ENCODE measurements at regions not wholly inside any gene's neighbourhood (a gene's known extent, or its start where the extent isn't known, plus 50 kb on each side); places are given as distances from the start of the nearest gene placed in this dataset.

GRCh38 chr21:35203093-35203977, 154.2 kb upstream of the RUNX1 start:
- Histone ChIP-seq H3K4me1 (ENCODE audit: control insufficient read depth, insufficient read depth, low read length) (peaks cover 12% of the 10 kb centered on the region), H3K27me3 (ENCODE audit: control insufficient read depth, insufficient read depth, low read length) (peaks cover 2% of the 10 kb centered on the region), H3K27ac (ENCODE audit: low read length) (no peak overlapping the region), H3K4me3 (ENCODE audit: low read length) (no peak overlapping the region), H3K36me3 (ENCODE audit: control insufficient read depth, insufficient read depth, low read length) (no peaks in the 10 kb centered on the region), H3K9me3 (ENCODE audit: control insufficient read depth, insufficient read depth, low read length) (no peaks in the 10 kb centered on the region)
- ATAC-seq: no peak
- WGBS (ENCODE audit: insufficient coverage): 88% methylated on average over 9 of the region's 11 CpGs
- no peaks in the 10 kb centered on the region for H3K9me3 Mint-ChIP-seq
- intact Hi-C loops (cut with micrococcal nuclease): no loop called here
- no peaks in the 10 kb centered on the region for H3K36me3 Mint-ChIP-seq
- no peak overlapping the region for H3K27ac Mint-ChIP-seq
- TF ChIP-seq CTCF (IDR thresholded peaks at IDR 0.05): no peak
- H3K4me3 Mint-ChIP-seq: no peak overlapping the region
- H3K27me3 Mint-ChIP-seq (ENCODE audit: low read depth in 2 of 2): peaks cover 7 to 8% of the 10 kb centered on the region in 2 donors
- no peak for DNase-seq
- peaks cover 9 to 23% of the 10 kb centered on the region in 2 donors for H3K4me1 Mint-ChIP-seq

GRCh38 chr21:35202431-35202830, 153.3 kb upstream of the RUNX1 start:
- intact Hi-C loops (cut with micrococcal nuclease): no loop called here
- DNase-seq (no peak), ATAC-seq (no peak)
- Mint-ChIP-seq H3K4me3 (no peak overlapping the region), H3K9me3 (no peaks in the 10 kb centered on the region), H3K27me3 (ENCODE audit: low read depth in 2 of 2) (peaks cover 8 to 11% of the 10 kb centered on the region in 2 donors), H3K4me1 (peaks cover 9 to 23% of the 10 kb centered on the region in 2 donors), H3K27ac (no peak overlapping the region), H3K36me3 (no peaks in the 10 kb centered on the region)
- H3K27me3 ChIP-seq (ENCODE audit: control insufficient read depth, insufficient read depth, low read length): peaks cover 2% of the 10 kb centered on the region
- no peak overlapping the region for H3K27ac ChIP-seq (ENCODE audit: low read length)
- H3K4me1 ChIP-seq (ENCODE audit: control insufficient read depth, insufficient read depth, low read length): peaks cover 12% of the 10 kb centered on the region
- H3K36me3 ChIP-seq (ENCODE audit: control insufficient read depth, insufficient read depth, low read length): no peaks in the 10 kb centered on the region
- no peak for TF ChIP-seq CTCF (IDR thresholded peaks at IDR 0.05)
- H3K9me3 ChIP-seq (ENCODE audit: control insufficient read depth, insufficient read depth, low read length): no peaks in the 10 kb centered on the region
- no peak overlapping the region for H3K4me3 ChIP-seq (ENCODE audit: low read length)

GRCh38 chr21:35201799-35202198, 152.7 kb upstream of the RUNX1 start:
- no peak for TF ChIP-seq CTCF (IDR thresholded peaks at IDR 0.05)
- no peaks in the 10 kb centered on the region for H3K36me3 ChIP-seq (ENCODE audit: control insufficient read depth, insufficient read depth, low read length)
- H3K27ac Mint-ChIP-seq: no peak overlapping the region
- H3K4me1 ChIP-seq (ENCODE audit: control insufficient read depth, insufficient read depth, low read length): peaks cover 12% of the 10 kb centered on the region
- H3K27me3 ChIP-seq (ENCODE audit: control insufficient read depth, insufficient read depth, low read length): peaks cover 2% of the 10 kb centered on the region
- H3K27me3 Mint-ChIP-seq (ENCODE audit: low read depth in 2 of 2): peaks cover 8 to 10% of the 10 kb centered on the region in 2 donors
- no peak overlapping the region for H3K4me3 Mint-ChIP-seq
- intact Hi-C loops (cut with micrococcal nuclease): no loop called here
- H3K36me3 Mint-ChIP-seq: no peaks in the 10 kb centered on the region
- peaks cover 9 to 21% of the 10 kb centered on the region in 2 donors for H3K4me1 Mint-ChIP-seq
- ATAC-seq (no peak), DNase-seq (no peak)
- no peaks in the 10 kb centered on the region for H3K9me3 ChIP-seq (ENCODE audit: control insufficient read depth, insufficient read depth, low read length)
- H3K4me3 ChIP-seq (ENCODE audit: low read length): no peak overlapping the region
- no peak overlapping the region for H3K27ac ChIP-seq (ENCODE audit: low read length)
- no peaks in the 10 kb centered on the region for H3K9me3 Mint-ChIP-seq

GRCh38 chr21:35201288-35201687, 152.2 kb upstream of the RUNX1 start:
- H3K4me1 Mint-ChIP-seq: peaks cover 9 to 17% of the 10 kb centered on the region in 2 donors
- H3K4me1 ChIP-seq (ENCODE audit: control insufficient read depth, insufficient read depth, low read length): peaks cover 10% of the 10 kb centered on the region
- 100% methylated on average over 2 of the region's 2 CpGs for WGBS (ENCODE audit: insufficient coverage)
- ATAC-seq (no peak), DNase-seq (no peak)
- no peaks in the 10 kb centered on the region for H3K36me3 ChIP-seq (ENCODE audit: control insufficient read depth, insufficient read depth, low read length)
- peaks cover 6 to 11% of the 10 kb centered on the region in 2 donors for H3K27me3 Mint-ChIP-seq (ENCODE audit: low read depth in 2 of 2)
- peaks cover 2% of the 10 kb centered on the region for H3K27me3 ChIP-seq (ENCODE audit: control insufficient read depth, insufficient read depth, low read length)
- no peak overlapping the region for H3K27ac Mint-ChIP-seq
- H3K9me3 ChIP-seq (ENCODE audit: control insufficient read depth, insufficient read depth, low read length): no peaks in the 10 kb centered on the region
- TF ChIP-seq CTCF (IDR thresholded peaks at IDR 0.05): no peak
- intact Hi-C loops (cut with micrococcal nuclease): no loop called here
- no peak overlapping the region for H3K4me3 Mint-ChIP-seq
- no peak overlapping the region for H3K27ac ChIP-seq (ENCODE audit: low read length)
- H3K9me3 Mint-ChIP-seq: no peaks in the 10 kb centered on the region
- no peak overlapping the region for H3K4me3 ChIP-seq (ENCODE audit: low read length)
- H3K36me3 Mint-ChIP-seq: no peaks in the 10 kb centered on the region

Data from natural killer cell (primary cell).